C4-2B (cell line): ENCODE measurements at regions not wholly inside any gene's neighbourhood (a gene's known extent, or its start where the extent isn't known, plus 50 kb on each side); places are given as distances from the start of the nearest gene placed in this dataset.
"Not testable (repeated sequence)": the region's sequence is repeated elsewhere in the genome, so short reads cannot be mapped to it uniquely, and the experiment has no call there.

Experiments
- H3K27ac ChIP-seq: fragments of 450-650 bp; 2 replicates; pipeline ENCODE4 v1.5.1; 2017
- CTCF ChIP-seq: fragments of 450-650 bp; conservative IDR thresholded peaks from 2 replicates; pipeline ENCODE4 v1.5.1; 2017; ENCODE audit warnings: mild to moderate bottlenecking
- ZFX ChIP-seq: fragments of 450-650 bp; IDR thresholded peaks from 2 replicates; pipeline ENCODE4 v1.6.1; 2017

GRCh38 chr21:35475762-35476161, 426.7 kb upstream of the RUNX1 start:
- H3K27ac ChIP-seq: no peak overlapping the region
- TF ChIP-seq CTCF: no peak

- TF ChIP-seq CTCF (no peak), ZFX (no peak)
- no peak overlapping the region for H3K27ac ChIP-seq
These were observed 425.9 kb upstream of the RUNX1 start for GRCh38 chr21:35475009-35475408.

GRCh38 chr21:35473496-35473895, 424.4 kb upstream of the RUNX1 start:
- TF ChIP-seq CTCF (no peak), ZFX (no peak)
- no peak overlapping the region for H3K27ac ChIP-seq

- no peak for TF ChIP-seq CTCF
- no peak for TF ChIP-seq ZFX
These were observed 421.4 kb upstream of the RUNX1 start for GRCh38 chr21:35470522-35470921.

GRCh38 chr21:35469498-35469897, 420.4 kb upstream of the RUNX1 start:
- H3K27ac ChIP-seq: no peak overlapping the region
- TF ChIP-seq ZFX: no peak
- TF ChIP-seq CTCF: no peak

More at GRCh38 chr21:35470522-35470921, 421.4 kb upstream of the RUNX1 start:
- no peak overlapping the region for H3K27ac ChIP-seq

- no peak overlapping the region for H3K27ac ChIP-seq
- TF ChIP-seq ZFX: no peak
- no peak for TF ChIP-seq CTCF
These were observed 419.9 kb upstream of the RUNX1 start for GRCh38 chr21:35468991-35469390.

GRCh38 chr21:35467566-35467965, 418.5 kb upstream of the RUNX1 start:
- TF ChIP-seq CTCF (no peak), ZFX (no peak)
- H3K27ac ChIP-seq: no peak overlapping the region

GRCh38 chr21:35466681-35467080, 417.6 kb upstream of the RUNX1 start:
- not testable (repeated sequence) for H3K27ac ChIP-seq
